WTC11 (cell line): ENCODE measurements at regions not wholly inside any gene's neighbourhood (a gene's known extent, or its start where the extent isn't known, plus 50 kb on each side); places are given as distances from the start of the nearest gene placed in this dataset.

ENCODE experiments used
- ATAC-seq: fragments of 200-7000 bp; cut with Tn5 transposase; 2 replicates; pipeline ENCODE4 v1.10.0; 2021; ENCODE audit warnings: mild to moderate bottlenecking, moderate library complexity
- CTCF ChIA-PET: fragments of 300-600 bp; sonication (Branson Sonifier 250); formaldehyde crosslinking; loops from one replicate; lab custom pipeline; 2021; ENCODE audit warnings: antibody characterized with exemption; lab: Charles Lee
- POLR2A ChIA-PET: fragments of 350-600 bp; sonication (Branson Sonifier 250); formaldehyde crosslinking; loops from one replicate; lab custom pipeline; 2021; ENCODE audit warnings: antibody characterized with exemption; lab: Charles Lee
- DNase-seq: peaks from one replicate; pipeline ENCODE4 v3.0.0; 2021; ENCODE audit warnings: low spot score
- H3K27ac Mint-ChIP-seq: 2 replicates; pipeline ENCODE4 v1.8.0; 2021; ENCODE audit warnings: mixed read lengths
- H3K27me3 Mint-ChIP-seq: 2 replicates; pipeline ENCODE4 v1.8.0; 2021; ENCODE audit warnings: low read depth, mild to moderate bottlenecking, moderate library complexity, mixed read lengths
- H3K36me3 Mint-ChIP-seq: 2 replicates; pipeline ENCODE4 v1.8.0; 2021; ENCODE audit warnings: mixed read lengths
- H3K4me1 Mint-ChIP-seq: 2 replicates; pipeline ENCODE4 v1.8.0; 2022; ENCODE audit warnings: mixed read lengths
- H3K4me3 Mint-ChIP-seq: 2 replicates; pipeline ENCODE4 v1.8.0; 2021; ENCODE audit warnings: mild to moderate bottlenecking, moderate library complexity, mixed read lengths
- H3K9me3 Mint-ChIP-seq: 2 replicates; pipeline ENCODE4 v1.8.0; 2021; ENCODE audit warnings: mixed read lengths
- CREB1 ChIP-seq: sonication (generic); formaldehyde crosslinking; IDR thresholded peaks from 2 replicates; pipeline ENCODE4 v1.8.0; 2023; ENCODE audit warnings: mild to moderate bottlenecking, missing genetic modification reagents
- ELF4 ChIP-seq: sonication (generic); formaldehyde crosslinking; IDR thresholded peaks from 2 replicates; pipeline ENCODE4 v1.8.1; 2022; ENCODE audit warnings: low read depth, mild to moderate bottlenecking, moderate library complexity, missing genetic modification reagents
- EMX1 ChIP-seq: fragments of 250-450 bp; sonication (Bioruptor Pico); IDR thresholded peaks from 2 replicates; pipeline ENCODE4 v1.8.0; 2021; ENCODE audit warnings: mild to moderate bottlenecking
- FOXJ3 ChIP-seq: sonication (generic); formaldehyde crosslinking; IDR thresholded peaks from 2 replicates; pipeline ENCODE4 v1.9.0; 2021; ENCODE audit warnings: missing genetic modification reagents, mild to moderate bottlenecking, borderline replicate concordance
- FOXP1 ChIP-seq: sonication (generic); formaldehyde crosslinking; IDR thresholded peaks from 2 replicates; pipeline ENCODE4 v1.8.0; 2022; ENCODE audit warnings: missing genetic modification reagents, mild to moderate bottlenecking, moderate library complexity, borderline replicate concordance
- JAZF1 ChIP-seq: fragments of 250-450 bp; sonication (Bioruptor Pico); IDR thresholded peaks from 2 replicates; pipeline ENCODE4 v1.9.0; 2021; ENCODE audit warnings: moderate library complexity, mild to moderate bottlenecking, inconsistent platforms
- JUN ChIP-seq: sonication (generic); formaldehyde crosslinking; IDR thresholded peaks from 2 replicates; pipeline ENCODE4 v1.8.0; 2023; ENCODE audit warnings: mild to moderate bottlenecking, missing genetic modification reagents
- MXD4 ChIP-seq: fragments of 250-450 bp; sonication (Bioruptor Pico); IDR thresholded peaks from 2 replicates; pipeline ENCODE4 v1.8.0; 2021; ENCODE audit warnings: mild to moderate bottlenecking, moderate library complexity, borderline replicate concordance
- NFATC4 ChIP-seq: fragments of 250-450 bp; sonication (Bioruptor Pico); IDR thresholded peaks from 2 replicates; pipeline ENCODE4 v1.9.0; 2021; ENCODE audit warnings: mild to moderate bottlenecking
- NFE2L1 ChIP-seq: sonication (generic); formaldehyde crosslinking; IDR thresholded peaks from 2 replicates; pipeline ENCODE4 v1.8.1; 2023; ENCODE audit warnings: missing genetic modification reagents
- NR1H2 ChIP-seq: sonication (generic); formaldehyde crosslinking; IDR thresholded peaks from 2 replicates; pipeline ENCODE4 v1.9.0; 2021; ENCODE audit warnings: mild to moderate bottlenecking, moderate library complexity, missing genetic modification reagents
- PRRX2 ChIP-seq: fragments of 250-450 bp; sonication (Bioruptor Pico); IDR thresholded peaks from 2 replicates; pipeline ENCODE4 v1.8.0; 2021; ENCODE audit warnings: mild to moderate bottlenecking
- SMAD4 ChIP-seq: sonication (generic); formaldehyde crosslinking; IDR thresholded peaks from 2 replicates; pipeline ENCODE4 v1.8.0; 2022; ENCODE audit warnings: mild to moderate bottlenecking, missing genetic modification reagents
- TEAD4 ChIP-seq: sonication (generic); formaldehyde crosslinking; IDR thresholded peaks from 2 replicates; pipeline ENCODE4 v1.8.0; 2022; ENCODE audit warnings: mild to moderate bottlenecking, missing genetic modification reagents
- ZNF121 ChIP-seq: sonication (generic); formaldehyde crosslinking; IDR thresholded peaks from 2 replicates; pipeline ENCODE4 v1.8.0; 2023; ENCODE audit warnings: missing genetic modification reagents
- ZNF263 ChIP-seq: sonication (generic); formaldehyde crosslinking; IDR thresholded peaks from 2 replicates; pipeline ENCODE4 v1.8.1; 2022; ENCODE audit warnings: low read depth, mild to moderate bottlenecking, moderate library complexity, missing genetic modification reagents
- ZNF416 ChIP-seq: fragments of 250-450 bp; sonication (Bioruptor Pico); IDR thresholded peaks from 2 replicates; pipeline ENCODE4 v1.9.0; 2021; ENCODE audit warnings: mild to moderate bottlenecking, inconsistent platforms
- TF ChIP-seq, protein P1 (sequence below): sonication (generic); formaldehyde crosslinking; conservative IDR thresholded peaks from 2 replicates; pipeline ENCODE4 v1.8.1; 2022; ENCODE audit warnings: mild to moderate bottlenecking, missing genetic modification reagents
- TF ChIP-seq, protein P2 (sequence below): sonication (generic); formaldehyde crosslinking; IDR thresholded peaks from 2 replicates; pipeline ENCODE4 v1.8.1; 2022; ENCODE audit warnings: low read depth, missing genetic modification reagents, borderline replicate concordance
- TF ChIP-seq, protein P3 (sequence below): fragments of 250-450 bp; sonication (Bioruptor Pico); conservative IDR thresholded peaks from 2 replicates; pipeline ENCODE4 v1.9.0; 2021; ENCODE audit warnings: mild to moderate bottlenecking
- TF ChIP-seq, protein P4 (sequence below): fragments of 250-450 bp; sonication (Bioruptor Pico); IDR thresholded peaks from 2 replicates; pipeline ENCODE4 v1.9.0; 2021; ENCODE audit warnings: mild to moderate bottlenecking
- TF ChIP-seq, protein P5 (sequence below): sonication (generic); formaldehyde crosslinking; IDR thresholded peaks from 2 replicates; pipeline ENCODE4 v1.8.1; 2023; ENCODE audit warnings: mild to moderate bottlenecking, moderate library complexity, missing genetic modification reagents
- TF ChIP-seq, protein P6 (sequence below): sonication (generic); formaldehyde crosslinking; IDR thresholded peaks from 2 replicates; pipeline ENCODE4 v1.8.0; 2022; ENCODE audit warnings: mild to moderate bottlenecking, missing genetic modification reagents
- TF ChIP-seq, protein P7 (sequence below): sonication (generic); formaldehyde crosslinking; IDR thresholded peaks from 2 replicates; pipeline ENCODE4 v1.8.1; 2023; ENCODE audit warnings: mild to moderate bottlenecking, missing genetic modification reagents
- TF ChIP-seq, protein P8 (sequence below): sonication (generic); formaldehyde crosslinking; IDR thresholded peaks from 2 replicates; pipeline ENCODE4 v1.8.1; 2022; ENCODE audit warnings: low read depth, mild to moderate bottlenecking, moderate library complexity, missing genetic modification reagents, borderline replicate concordance

DNA sequence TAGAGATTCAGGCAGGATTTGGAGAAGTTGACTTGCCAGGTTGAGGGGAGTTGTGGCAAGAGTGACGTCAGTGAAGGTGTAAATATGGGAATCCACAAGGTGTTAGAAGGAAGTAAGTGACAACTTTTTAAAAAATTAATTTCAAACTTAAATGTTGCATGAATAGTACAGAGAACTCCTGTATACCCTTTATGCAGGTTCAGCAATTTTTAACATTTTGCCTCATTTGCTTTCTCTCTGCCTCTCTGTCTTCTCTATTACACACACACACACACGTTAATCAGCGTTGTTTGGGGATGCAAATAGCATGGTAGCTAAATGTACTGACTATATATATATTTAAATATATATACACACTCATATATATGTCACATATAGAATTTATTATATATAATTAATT, 273.7 kb downstream of the SMARCA1 start:
- H3K27ac Mint-ChIP-seq = no peak overlapping the region
- H3K9me3 Mint-ChIP-seq = no peaks in the 10 kb centered on the region; the same call in 1 of the 2 replicates
- TF ChIP-seq TEAD4 (CRISPR knock-in tag) (no peak), PRRX2 (no peak), ZNF263 (CRISPR knock-in tag) (no peak), JUN (CRISPR knock-in tag) (no peak), NR1H2 (CRISPR knock-in tag) (no peak), ELF4 (CRISPR knock-in tag) (no peak)
- TF ChIP-seq, protein P1, sequence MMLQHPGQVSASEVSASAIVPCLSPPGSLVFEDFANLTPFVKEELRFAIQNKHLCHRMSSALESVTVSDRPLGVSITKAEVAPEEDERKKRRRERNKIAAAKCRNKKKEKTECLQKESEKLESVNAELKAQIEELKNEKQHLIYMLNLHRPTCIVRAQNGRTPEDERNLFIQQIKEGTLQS (CRISPR knock-in tag) = no peak
- TF ChIP-seq, all 79 proteins: peak for 0
- no peaks in the 10 kb centered on the region for H3K4me1 Mint-ChIP-seq
- H3K36me3 Mint-ChIP-seq = no peaks in the 10 kb centered on the region
- H3K27me3 Mint-ChIP-seq = 0 out of 2 replicates have a peak, but pooled peaks cover 3% of the 10 kb centered on the region
- ChIA-PET POLR2A (no interaction called here), CTCF (no interaction called here)
- DNase-seq (no peak), ATAC-seq (no peak)
- H3K4me3 Mint-ChIP-seq = no peak overlapping the region

DNA sequence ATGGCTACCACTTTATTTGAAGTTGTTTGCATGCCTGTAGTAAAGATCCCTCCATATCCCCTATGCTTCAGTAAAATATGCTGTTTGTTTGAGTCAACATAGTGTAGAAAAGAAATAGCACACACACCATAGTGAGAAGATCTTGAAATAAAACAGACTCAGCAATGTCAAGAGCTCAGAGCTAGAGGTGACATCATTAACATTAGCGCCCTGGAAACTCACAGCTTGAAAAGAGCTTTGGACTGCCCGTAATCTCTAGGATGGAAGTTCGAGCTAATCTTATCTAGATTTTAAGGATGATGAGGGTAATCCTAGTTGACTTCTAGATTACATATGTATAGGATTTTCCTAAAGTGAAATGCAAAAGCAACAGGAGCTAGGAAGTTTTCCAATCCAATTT, 275.6 kb downstream of the SMARCA1 start:
- Mint-ChIP-seq H3K9me3 (peaks cover 4% of the 10 kb centered on the region; the same call in 1 of the 2 replicates), H3K27me3 (peaks cover 13% of the 10 kb centered on the region), H3K4me1 (no peaks in the 10 kb centered on the region), H3K4me3 (no peak overlapping the region), H3K27ac (no peak overlapping the region), H3K36me3 (no peaks in the 10 kb centered on the region)
- ChIA-PET CTCF (interaction anchor here (0.8 kb wide), 1 partner anchor 8 kb away, joined by 4 read pairs; no protein-coding TSS in a partner anchor), POLR2A (no interaction called here)
- no peak for ATAC-seq
- TF ChIP-seq MXD4 (CRISPR knock-in tag) (no peak), FOXJ3 (CRISPR knock-in tag) (no peak), ZNF416 (CRISPR knock-in tag) (no peak), NFATC4 (CRISPR knock-in tag) (no peak), CREB1 (CRISPR knock-in tag) (no peak), JAZF1 (CRISPR knock-in tag) (no peak), PRRX2 (no peak), EMX1 (CRISPR knock-in tag) (no peak), SMAD4 (no peak), FOXP1 (CRISPR knock-in tag) (no peak), ZNF121 (CRISPR knock-in tag) (no peak), JUN (CRISPR knock-in tag) (no peak), NFE2L1 (CRISPR knock-in tag) (no peak)
- TF ChIP-seq, protein P2, sequence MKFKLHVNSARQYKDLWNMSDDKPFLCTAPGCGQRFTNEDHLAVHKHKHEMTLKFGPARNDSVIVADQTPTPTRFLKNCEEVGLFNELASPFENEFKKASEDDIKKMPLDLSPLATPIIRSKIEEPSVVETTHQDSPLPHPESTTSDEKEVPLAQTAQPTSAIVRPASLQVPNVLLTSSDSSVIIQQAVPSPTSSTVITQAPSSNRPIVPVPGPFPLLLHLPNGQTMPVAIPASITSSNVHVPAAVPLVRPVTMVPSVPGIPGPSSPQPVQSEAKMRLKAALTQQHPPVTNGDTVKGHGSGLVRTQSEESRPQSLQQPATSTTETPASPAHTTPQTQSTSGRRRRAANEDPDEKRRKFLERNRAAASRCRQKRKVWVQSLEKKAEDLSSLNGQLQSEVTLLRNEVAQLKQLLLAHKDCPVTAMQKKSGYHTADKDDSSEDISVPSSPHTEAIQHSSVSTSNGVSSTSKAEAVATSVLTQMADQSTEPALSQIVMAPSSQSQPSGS (CRISPR knock-in tag) = no peak
- TF ChIP-seq, protein P3, sequence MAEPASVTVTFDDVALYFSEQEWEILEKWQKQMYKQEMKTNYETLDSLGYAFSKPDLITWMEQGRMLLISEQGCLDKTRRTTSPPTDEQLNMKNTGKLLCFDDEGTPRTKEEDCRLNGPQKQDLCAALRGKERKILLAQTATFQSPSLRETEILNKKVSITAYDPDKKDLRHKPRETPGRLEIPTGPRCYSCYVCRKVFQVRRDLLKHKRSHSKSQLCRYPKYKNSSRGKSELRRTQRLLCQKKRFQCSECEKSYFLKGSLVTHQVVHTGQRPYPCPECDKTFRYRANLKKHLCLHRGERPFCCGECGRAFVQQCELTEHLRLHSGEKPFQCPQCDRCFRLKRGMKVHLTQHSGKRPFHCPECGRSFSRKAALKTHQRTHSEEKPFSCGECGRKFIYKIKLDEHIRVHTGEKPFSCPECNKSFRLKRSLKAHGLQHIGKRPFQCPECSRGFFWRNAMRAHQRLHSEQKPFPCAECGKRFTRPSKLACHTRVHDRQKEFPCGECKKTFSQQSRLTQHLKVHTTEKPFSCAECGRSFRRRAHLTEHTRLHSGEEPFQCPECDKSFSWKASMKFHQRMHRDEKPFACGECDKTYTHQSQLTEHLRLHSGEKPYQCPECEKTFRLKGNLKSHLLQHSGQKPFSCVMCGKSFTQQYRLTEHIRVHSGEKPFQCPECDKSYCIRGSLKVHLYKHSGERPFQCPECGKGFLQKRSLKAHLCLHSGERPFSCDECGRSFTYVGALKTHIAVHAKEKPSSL (CRISPR knock-in tag) = no peak
- TF ChIP-seq, protein P4, sequence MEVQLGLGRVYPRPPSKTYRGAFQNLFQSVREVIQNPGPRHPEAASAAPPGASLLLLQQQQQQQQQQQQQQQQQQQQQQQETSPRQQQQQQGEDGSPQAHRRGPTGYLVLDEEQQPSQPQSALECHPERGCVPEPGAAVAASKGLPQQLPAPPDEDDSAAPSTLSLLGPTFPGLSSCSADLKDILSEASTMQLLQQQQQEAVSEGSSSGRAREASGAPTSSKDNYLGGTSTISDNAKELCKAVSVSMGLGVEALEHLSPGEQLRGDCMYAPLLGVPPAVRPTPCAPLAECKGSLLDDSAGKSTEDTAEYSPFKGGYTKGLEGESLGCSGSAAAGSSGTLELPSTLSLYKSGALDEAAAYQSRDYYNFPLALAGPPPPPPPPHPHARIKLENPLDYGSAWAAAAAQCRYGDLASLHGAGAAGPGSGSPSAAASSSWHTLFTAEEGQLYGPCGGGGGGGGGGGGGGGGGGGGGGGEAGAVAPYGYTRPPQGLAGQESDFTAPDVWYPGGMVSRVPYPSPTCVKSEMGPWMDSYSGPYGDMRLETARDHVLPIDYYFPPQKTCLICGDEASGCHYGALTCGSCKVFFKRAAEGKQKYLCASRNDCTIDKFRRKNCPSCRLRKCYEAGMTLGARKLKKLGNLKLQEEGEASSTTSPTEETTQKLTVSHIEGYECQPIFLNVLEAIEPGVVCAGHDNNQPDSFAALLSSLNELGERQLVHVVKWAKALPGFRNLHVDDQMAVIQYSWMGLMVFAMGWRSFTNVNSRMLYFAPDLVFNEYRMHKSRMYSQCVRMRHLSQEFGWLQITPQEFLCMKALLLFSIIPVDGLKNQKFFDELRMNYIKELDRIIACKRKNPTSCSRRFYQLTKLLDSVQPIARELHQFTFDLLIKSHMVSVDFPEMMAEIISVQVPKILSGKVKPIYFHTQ (CRISPR knock-in tag) = no peak
- TF ChIP-seq, protein P5, sequence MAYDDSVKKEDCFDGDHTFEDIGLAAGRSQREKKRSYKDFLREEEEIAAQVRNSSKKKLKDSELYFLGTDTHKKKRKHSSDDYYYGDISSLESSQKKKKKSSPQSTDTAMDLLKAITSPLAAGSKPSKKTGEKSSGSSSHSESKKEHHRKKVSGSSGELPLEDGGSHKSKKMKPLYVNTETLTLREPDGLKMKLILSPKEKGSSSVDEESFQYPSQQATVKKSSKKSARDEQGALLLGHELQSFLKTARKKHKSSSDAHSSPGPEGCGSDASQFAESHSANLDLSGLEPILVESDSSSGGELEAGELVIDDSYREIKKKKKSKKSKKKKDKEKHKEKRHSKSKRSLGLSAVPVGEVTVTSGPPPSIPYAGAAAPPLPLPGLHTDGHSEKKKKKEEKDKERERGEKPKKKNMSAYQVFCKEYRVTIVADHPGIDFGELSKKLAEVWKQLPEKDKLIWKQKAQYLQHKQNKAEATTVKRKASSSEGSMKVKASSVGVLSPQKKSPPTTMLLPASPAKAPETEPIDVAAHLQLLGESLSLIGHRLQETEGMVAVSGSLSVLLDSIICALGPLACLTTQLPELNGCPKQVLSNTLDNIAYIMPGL = no peak
- TF ChIP-seq, protein P6, sequence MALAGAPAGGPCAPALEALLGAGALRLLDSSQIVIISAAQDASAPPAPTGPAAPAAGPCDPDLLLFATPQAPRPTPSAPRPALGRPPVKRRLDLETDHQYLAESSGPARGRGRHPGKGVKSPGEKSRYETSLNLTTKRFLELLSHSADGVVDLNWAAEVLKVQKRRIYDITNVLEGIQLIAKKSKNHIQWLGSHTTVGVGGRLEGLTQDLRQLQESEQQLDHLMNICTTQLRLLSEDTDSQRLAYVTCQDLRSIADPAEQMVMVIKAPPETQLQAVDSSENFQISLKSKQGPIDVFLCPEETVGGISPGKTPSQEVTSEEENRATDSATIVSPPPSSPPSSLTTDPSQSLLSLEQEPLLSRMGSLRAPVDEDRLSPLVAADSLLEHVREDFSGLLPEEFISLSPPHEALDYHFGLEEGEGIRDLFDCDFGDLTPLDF (CRISPR knock-in tag) = no peak
- TF ChIP-seq, protein P7, sequence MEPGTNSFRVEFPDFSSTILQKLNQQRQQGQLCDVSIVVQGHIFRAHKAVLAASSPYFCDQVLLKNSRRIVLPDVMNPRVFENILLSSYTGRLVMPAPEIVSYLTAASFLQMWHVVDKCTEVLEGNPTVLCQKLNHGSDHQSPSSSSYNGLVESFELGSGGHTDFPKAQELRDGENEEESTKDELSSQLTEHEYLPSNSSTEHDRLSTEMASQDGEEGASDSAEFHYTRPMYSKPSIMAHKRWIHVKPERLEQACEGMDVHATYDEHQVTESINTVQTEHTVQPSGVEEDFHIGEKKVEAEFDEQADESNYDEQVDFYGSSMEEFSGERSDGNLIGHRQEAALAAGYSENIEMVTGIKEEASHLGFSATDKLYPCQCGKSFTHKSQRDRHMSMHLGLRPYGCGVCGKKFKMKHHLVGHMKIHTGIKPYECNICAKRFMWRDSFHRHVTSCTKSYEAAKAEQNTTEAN (CRISPR knock-in tag) = no peak
- TF ChIP-seq, protein P8, sequence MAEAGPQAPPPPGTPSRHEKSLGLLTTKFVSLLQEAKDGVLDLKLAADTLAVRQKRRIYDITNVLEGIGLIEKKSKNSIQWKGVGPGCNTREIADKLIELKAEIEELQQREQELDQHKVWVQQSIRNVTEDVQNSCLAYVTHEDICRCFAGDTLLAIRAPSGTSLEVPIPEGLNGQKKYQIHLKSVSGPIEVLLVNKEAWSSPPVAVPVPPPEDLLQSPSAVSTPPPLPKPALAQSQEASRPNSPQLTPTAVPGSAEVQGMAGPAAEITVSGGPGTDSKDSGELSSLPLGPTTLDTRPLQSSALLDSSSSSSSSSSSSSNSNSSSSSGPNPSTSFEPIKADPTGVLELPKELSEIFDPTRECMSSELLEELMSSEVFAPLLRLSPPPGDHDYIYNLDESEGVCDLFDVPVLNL (CRISPR knock-in tag) = no peak
- DNase-seq = no peak
